Thyroid gland (tissue), 4 donors: ENCODE measurements at regions not wholly inside any gene's neighbourhood (a gene's known extent, or its start where the extent isn't known, plus 50 kb on each side); places are given as distances from the start of the nearest gene placed in this dataset.

Experiments used
- CTCF ChIP-seq, 6 experiments: fragments of 200-600 bp in 3 of 6; fragments of 450-650 bp in 3 of 6; sonication (generic) in 3 of 6; IDR thresholded peaks; one replicate each; pipeline ENCODE4 v1.5.1; 2016 to 2019; ENCODE audit warnings: antibody characterized with exemption in 6 of 6, mild to moderate bottlenecking in 2 of 6, inconsistent platforms in 1 of 6, moderate library complexity in 1 of 6
- POLR2A ChIP-seq, 2 donors: fragments of 450-650 bp; IDR thresholded peaks; one replicate each; pipeline ENCODE4 v1.6.1; 2017; ENCODE audit warnings: antibody characterized with exemption in 2 of 2, mild to moderate bottlenecking in 2 of 2, moderate library complexity in 1 of 2

DNA sequence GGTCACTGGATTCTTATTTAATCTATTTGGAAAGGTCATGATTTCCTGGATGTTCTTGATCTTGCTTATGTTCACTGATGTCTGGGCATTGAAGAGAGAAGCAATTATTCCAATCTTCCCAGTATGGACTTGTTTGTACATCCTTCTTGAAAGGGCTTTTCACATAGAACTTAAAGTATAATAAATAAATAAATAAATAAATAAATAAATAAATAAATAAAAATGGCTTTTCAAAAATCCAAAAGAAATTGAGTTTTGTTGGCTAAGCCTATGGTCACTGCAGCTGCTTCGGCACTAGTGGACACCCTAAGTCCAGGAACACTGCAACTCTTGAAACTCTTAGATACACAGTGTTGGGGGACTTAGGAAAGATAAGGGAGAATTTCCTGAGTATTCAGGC is 840.7 kb upstream of the EDIL3 start:
- TF ChIP-seq POLR2A (IDR thresholded peaks at IDR 0.05) (no peak), CTCF (IDR thresholded peaks at IDR 0.05) (no peak)
